ENCODE measurements at regions not wholly inside any gene's neighbourhood (a gene's known extent, or its start where the extent isn't known, plus 50 kb on each side); places are given as distances from the start of the nearest gene placed in this dataset.

DNA sequence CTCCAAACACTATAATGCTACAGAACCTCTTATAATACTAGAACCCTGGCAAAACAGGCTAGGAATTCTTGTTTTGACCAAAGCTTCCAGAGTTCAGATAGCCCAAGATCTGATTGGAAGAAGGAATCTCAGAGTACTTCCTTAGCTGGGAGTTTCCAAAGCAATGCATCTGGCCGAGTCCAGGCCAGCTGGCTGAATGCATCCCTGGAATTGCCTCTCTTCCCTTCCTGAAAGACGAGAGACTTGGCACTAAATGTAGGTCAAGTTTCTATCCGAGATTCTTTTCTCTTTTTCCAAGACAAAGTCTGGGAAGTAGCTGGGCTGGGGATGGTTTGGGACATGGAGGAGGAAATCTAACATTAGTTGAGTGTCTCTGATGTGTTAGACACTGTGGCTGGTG lies 68.7 kb upstream of the ADPGK start:
- TF ChIP-seq, protein P1, sequence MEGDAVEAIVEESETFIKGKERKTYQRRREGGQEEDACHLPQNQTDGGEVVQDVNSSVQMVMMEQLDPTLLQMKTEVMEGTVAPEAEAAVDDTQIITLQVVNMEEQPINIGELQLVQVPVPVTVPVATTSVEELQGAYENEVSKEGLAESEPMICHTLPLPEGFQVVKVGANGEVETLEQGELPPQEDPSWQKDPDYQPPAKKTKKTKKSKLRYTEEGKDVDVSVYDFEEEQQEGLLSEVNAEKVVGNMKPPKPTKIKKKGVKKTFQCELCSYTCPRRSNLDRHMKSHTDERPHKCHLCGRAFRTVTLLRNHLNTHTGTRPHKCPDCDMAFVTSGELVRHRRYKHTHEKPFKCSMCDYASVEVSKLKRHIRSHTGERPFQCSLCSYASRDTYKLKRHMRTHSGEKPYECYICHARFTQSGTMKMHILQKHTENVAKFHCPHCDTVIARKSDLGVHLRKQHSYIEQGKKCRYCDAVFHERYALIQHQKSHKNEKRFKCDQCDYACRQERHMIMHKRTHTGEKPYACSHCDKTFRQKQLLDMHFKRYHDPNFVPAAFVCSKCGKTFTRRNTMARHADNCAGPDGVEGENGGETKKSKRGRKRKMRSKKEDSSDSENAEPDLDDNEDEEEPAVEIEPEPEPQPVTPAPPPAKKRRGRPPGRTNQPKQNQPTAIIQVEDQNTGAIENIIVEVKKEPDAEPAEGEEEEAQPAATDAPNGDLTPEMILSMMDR (IDR thresholded peaks at IDR 0.05), result no peak
- no peak for TF ChIP-seq POLR2AphosphoS5 (IDR thresholded peaks at IDR 0.05; ENCODE audit: insufficient read depth in 1 of 2, low read depth in 1 of 2)
- no peak for TF ChIP-seq POLR2A (IDR thresholded peaks at IDR 0.05)
